A673 (cell line): ENCODE measurements at regions not wholly inside any gene's neighbourhood (a gene's known extent, or its start where the extent isn't known, plus 50 kb on each side); places are given as distances from the start of the nearest gene placed in this dataset.

Experiments used
- CTCF ChIP-seq: fragments of 300-800, 200-600 bp; sonication (generic); conservative IDR thresholded peaks from 2 replicates; pipeline ENCODE4 v1.5.1; 2017; ENCODE audit warnings: low read depth, mild to moderate bottlenecking, antibody characterized with exemption, low read length, moderate library complexity, mixed read lengths
- EZH2 ChIP-seq: fragments of 200-600 bp; sonication (generic); IDR thresholded peaks from 2 replicates; pipeline ENCODE4 v1.6.1; 2017; ENCODE audit warnings: borderline replicate concordance, low read depth, mild to moderate bottlenecking, mixed read lengths, antibody characterized with exemption, low read length; ENCODE audit not compliant: poor library complexity, severe bottlenecking

DNA sequence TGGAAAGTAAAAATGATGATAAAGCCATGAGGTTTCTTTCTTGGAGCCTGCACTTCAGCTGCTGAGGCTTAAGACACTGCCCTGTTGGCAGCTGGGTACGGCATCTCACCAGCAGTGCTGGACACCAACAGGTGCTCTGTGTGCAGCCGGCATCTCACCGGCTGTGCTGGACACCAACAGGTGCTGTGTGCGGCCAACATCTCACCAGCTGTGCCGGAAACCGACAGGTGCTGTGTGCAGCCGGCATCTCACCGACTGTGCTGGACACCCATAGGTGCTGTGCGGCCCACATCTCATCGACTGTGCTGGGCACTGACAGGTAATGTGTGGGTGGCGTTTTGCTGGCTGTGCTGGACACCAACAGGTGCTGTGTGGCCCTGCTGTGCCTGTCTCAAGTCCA, 190.8 kb downstream of the TMEM18 start:
- TF ChIP-seq EZH2 (no peak), CTCF (no peak)
